NCI-H69 (cell line): ENCODE measurements at regions not wholly inside any gene's neighbourhood (a gene's known extent, or its start where the extent isn't known, plus 50 kb on each side); places are given as distances from the start of the nearest gene placed in this dataset.
"Not testable (repeated sequence)": the region's sequence is repeated elsewhere in the genome, so short reads cannot be mapped to it uniquely, and the experiment has no call there.

Experiments
- DNase-seq: peaks from one replicate; lab custom pipeline; 2025; lab: John Stamatoyannopoulos, UW

GRCh38 chr15:72865486-72865885 lies 81.9 kb upstream of the ADPGK start:
- no peak for DNase-seq

GRCh38 chr15:72864681-72865080 lies 81.1 kb upstream of the ADPGK start:
- no peak for DNase-seq

DNA sequence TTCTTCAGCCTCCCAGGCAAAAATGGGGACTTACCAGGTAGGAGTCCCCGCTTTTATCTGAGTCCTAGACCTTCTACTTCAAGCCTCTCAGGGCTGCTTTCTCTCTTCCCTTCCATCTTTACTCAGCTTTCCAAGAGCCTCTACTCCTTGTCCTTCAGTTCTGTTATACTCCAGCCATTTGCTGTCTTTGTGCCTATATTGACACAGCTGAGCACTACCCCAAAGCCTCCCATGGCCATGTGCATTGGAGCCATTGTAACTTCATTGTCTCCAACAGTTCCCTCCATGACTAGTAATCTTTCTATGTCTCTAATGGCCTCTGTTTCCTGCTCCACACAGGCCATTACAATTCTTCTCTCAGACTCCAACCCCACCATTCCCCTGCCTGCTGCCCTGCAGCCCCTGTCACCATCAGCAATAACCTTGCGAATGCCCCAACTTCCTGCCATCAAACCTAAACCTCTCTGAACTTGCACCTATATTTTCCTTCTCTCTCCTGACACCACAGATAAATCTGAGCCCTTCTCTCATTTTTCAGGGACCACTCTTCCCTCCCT lies 77.9 kb upstream of the ADPGK start:
- DNase-seq: no peak

DNA sequence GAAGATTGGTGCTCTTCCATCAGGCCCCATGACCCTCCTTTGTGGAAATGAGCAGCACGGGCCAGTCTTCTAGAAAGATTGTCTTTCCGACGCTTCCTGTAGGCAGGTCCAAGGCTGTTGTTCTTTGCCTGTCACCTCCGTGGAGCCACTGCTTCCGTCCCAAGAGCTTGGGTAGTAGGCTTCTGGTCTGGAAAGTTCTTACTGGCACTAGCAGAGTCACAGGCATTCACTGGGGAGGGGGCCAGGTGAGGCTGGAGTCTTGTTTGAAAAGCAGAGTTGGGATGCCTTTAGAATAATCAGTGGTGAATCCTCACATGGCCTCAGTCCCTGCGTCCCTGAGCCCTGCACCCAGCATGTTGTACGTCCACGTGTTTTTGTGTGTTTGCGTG lies 76.2 kb upstream of the ADPGK start:
- DNase-seq: no peak

GRCh38 chr15:72859017-72859756 lies 75.6 kb upstream of the ADPGK start:
- DNase-seq: no peak

- no peak for DNase-seq
Observed at GRCh38 chr15:72858205-72858604, 74.6 kb upstream of the ADPGK start.

GRCh38 chr15:72857331-72858063 lies 73.9 kb upstream of the ADPGK start:
- no peak for DNase-seq

DNA sequence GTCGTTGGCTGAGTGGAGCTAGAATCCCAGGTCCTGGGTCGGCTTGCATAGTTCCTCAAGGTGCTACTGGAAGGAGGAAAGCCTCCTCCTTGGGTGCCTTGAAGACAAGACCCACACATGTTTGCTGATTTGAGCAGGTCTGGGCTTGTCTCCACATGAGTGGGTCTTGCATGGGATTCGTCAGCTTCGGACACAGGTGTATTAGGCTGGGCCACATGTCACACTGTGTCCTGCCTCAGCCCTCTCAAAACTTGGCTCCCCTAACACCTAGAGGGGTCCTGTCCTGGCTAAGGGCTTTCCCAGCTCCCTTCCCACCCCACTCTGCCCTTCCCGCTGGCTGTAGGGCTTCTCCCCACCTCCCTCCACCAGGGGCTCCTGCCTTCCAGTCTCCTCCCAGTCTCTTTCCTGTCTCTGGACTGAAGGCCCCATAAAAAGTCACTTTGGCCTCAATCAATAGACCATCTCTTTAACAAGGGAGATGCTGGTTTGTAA lies 73.0 kb upstream of the ADPGK start:
- DNase-seq: no peak

- no peak for DNase-seq
Observed at GRCh38 chr15:72855791-72856190, 72.2 kb upstream of the ADPGK start.

DNA sequence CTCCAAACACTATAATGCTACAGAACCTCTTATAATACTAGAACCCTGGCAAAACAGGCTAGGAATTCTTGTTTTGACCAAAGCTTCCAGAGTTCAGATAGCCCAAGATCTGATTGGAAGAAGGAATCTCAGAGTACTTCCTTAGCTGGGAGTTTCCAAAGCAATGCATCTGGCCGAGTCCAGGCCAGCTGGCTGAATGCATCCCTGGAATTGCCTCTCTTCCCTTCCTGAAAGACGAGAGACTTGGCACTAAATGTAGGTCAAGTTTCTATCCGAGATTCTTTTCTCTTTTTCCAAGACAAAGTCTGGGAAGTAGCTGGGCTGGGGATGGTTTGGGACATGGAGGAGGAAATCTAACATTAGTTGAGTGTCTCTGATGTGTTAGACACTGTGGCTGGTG lies 68.7 kb upstream of the ADPGK start:
- DNase-seq: no peak

DNA sequence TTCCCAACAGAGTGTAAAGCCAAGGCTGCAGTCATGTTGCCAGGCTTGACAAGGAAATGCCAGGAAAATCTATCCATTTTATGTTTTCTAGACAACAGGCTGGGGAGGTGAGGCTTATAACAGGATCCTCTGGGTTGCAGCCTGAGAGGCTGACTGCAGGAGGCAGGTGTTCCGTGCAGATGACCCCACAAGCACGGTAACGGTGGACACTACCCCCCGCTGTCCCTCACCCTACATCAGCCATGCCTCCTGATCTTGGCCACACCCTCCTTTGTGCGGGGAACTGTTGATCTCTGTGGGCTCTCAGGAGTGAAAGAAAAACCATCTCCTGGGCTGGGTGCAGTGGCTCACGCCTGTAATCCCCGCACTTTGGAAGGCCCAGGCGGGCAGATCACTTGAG lies 68.0 kb upstream of the ADPGK start:
- DNase-seq: peak; percentile 2

GRCh38 chr15:72850833-72851232 lies 67.3 kb upstream of the ADPGK start:
- no peak for DNase-seq

GRCh38 chr15:72847806-72848205 lies 64.2 kb upstream of the ADPGK start:
- no peak for DNase-seq

DNA sequence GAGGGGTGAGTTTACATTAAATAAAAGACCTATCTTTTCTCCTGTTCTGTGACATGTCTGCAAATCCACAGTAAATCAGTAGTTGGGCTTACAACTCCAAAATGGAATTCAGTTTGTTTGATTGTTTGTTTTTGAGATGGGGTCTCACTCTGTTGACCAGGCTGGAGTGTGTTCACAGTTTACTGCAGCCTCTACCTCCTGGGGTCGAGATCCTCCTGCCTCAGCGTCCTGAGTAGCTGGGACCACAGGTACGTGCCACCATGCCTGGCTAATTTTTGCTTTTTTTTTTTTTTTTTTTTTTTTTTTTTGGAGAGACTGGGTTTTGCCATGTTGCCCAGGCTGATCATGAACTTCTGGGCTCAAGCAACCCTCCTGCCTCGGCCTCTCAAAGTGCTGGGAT lies 63.5 kb upstream of the ADPGK start:
- no peak for DNase-seq

- DNase-seq: no peak
Observed at GRCh38 chr15:72845981-72846383, 62.4 kb upstream of the ADPGK start.

DNA sequence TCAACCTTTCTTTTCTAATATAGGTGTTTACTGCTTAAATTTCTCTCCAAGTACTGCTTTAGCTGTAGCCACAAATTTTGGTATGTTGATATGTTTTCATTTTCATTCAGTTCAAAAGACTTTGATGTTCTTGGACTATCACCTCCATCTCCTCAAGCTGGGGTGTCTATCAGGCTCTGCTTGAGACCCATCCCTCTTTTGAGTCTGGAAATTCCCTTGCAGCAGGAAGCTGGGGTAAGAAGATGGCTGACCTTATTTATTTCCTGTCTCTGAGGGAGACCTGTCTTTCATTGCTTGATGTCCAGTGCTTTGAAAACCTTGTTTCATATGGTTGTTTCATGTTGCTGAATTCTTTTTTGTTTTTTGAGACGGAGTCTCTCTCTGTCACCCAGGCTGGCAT lies 60.5 kb upstream of the ADPGK start:
- DNase-seq: no peak

DNA sequence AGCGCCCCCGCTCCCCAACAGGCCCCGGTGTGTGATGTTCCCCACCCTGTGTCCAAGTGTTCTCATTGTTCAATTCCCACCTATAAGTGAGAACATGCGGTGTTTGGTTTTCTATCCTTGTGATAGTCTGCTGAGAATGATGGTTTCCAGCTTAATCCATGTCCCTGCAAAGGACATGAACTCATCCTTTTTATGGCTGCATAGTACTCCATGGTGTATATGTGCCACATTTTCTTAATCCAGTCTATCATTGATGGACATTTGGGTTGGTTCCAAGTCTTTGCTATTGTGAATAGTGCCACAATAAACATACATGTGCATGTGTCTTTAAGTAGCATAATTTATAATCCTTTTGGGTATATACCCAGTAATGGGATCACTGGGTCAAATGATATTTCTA lies 59.8 kb upstream of the ADPGK start:
- DNase-seq: not testable (repeated sequence)

DNA sequence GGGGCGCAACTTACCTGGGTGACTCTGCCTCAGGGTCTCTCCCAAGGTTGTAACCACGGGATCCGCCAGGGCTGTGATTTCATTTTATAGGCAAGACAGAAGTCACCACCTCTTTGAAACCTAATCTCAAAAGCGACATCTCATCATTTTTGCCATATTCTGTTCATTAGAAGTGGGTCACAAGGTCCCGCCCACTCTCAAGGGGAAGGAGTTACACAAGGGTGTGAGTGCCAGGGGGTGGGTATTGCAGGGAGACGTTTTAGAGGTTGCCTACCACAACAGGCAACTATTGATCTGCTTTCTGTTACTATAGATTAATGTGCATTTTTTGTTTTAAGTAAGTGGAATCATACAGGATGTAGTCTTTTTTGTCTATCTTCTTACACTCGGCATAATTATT lies 56.6 kb upstream of the ADPGK start:
- no peak for DNase-seq

- no peak for DNase-seq
Observed at GRCh38 chr15:72838311-72838731, 54.8 kb upstream of the ADPGK start.

GRCh38 chr15:72836676-72837330 lies 53.2 kb upstream of the ADPGK start:
- DNase-seq: no peak

GRCh38 chr15:72835294-72835890 lies 51.8 kb upstream of the ADPGK start:
- peak; percentile 11 for DNase-seq

DNA sequence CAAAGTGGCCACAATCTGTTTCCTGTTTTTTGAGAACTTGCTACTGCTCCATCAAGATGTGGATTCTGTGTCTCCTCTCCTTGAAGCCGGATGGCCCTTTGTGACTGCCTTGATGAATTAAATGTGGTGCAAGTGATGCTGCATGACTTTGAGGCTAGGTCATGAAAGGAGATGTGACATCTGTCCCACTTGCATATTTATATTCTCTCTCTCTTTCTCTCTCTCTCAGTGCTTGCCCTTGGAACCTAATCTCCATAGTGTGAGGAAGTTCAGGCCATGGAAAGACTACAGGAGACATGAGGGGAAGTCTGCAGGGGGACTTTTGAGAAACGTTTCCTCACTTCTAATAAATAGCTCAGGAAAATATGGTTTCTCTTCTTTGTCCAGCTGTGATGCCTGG lies 50.0 kb upstream of the ADPGK start:
- no peak for DNase-seq
